OCI-LY1 (cell line): ENCODE measurements at regions not wholly inside any gene's neighbourhood (a gene's known extent, or its start where the extent isn't known, plus 50 kb on each side); places are given as distances from the start of the nearest gene placed in this dataset.

Experiments
- H2AFZ ChIP-seq: fragments of 200-600 bp; sonication (generic), shearing (Covaris generic); 2 replicates; pipeline ENCODE4 v1.6.0; 2014; ENCODE audit warnings: antibody characterized with exemption, mild to moderate bottlenecking, low read length
- H3F3A ChIP-seq: fragments of 200-600 bp; sonication (generic), shearing (Covaris generic); 2 replicates; pipeline ENCODE4 v1.6.0; 2014; ENCODE audit warnings: mild to moderate bottlenecking, antibody characterized with exemption, low read length, moderate library complexity; ENCODE audit not compliant: insufficient read depth
- H3K27ac ChIP-seq: fragments of 200-600 bp; sonication (generic); 2 replicates; pipeline ENCODE4 v1.5.1; 2014; ENCODE audit warnings: low read length, mixed run types, mild to moderate bottlenecking, low read depth; ENCODE audit not compliant: poor library complexity, severe bottlenecking
- H3K27me3 ChIP-seq: fragments of 200-600 bp; sonication (generic); 2 replicates; pipeline ENCODE4 v1.6.0; 2014; ENCODE audit warnings: antibody characterized with exemption, mild to moderate bottlenecking, low read length, moderate library complexity; ENCODE audit not compliant: insufficient read depth
- H3K36me3 ChIP-seq: fragments of 200-600 bp; sonication (generic); 2 replicates; pipeline ENCODE4 v1.6.1; 2014; ENCODE audit warnings: mild to moderate bottlenecking, antibody characterized with exemption, low read length, moderate library complexity, mixed read lengths; ENCODE audit not compliant: insufficient read depth
- H3K4me1 ChIP-seq: fragments of 200-600 bp; sonication (generic); 2 replicates; pipeline ENCODE4 v1.5.1; 2014; ENCODE audit warnings: mild to moderate bottlenecking, low read length, moderate library complexity; ENCODE audit not compliant: insufficient read depth, severe bottlenecking
- H3K4me2 ChIP-seq: fragments of 200-600 bp; sonication (generic), shearing (Covaris generic); 2 replicates; pipeline ENCODE4 v1.6.1; 2014; ENCODE audit warnings: low read length
- H3K4me3 ChIP-seq: fragments of 200-600 bp; sonication (generic); 2 replicates; pipeline ENCODE4 v1.5.1; 2014; ENCODE audit warnings: low read length, low read depth, mild to moderate bottlenecking, mixed read lengths; ENCODE audit not compliant: poor library complexity, severe bottlenecking
- H3K79me2 ChIP-seq: fragments of 200-600 bp; shearing (Covaris generic); 2 replicates; pipeline ENCODE4 v1.6.1; 2016; ENCODE audit warnings: mixed run types, low read length, mixed read lengths; ENCODE audit not compliant: insufficient read depth
- H3K9ac ChIP-seq: fragments of 200-600 bp; sonication (generic), shearing (Covaris generic); 2 replicates; pipeline ENCODE4 v1.6.1; 2014; ENCODE audit warnings: mild to moderate bottlenecking, low read length, mixed read lengths
- H3K9me2 ChIP-seq: fragments of 200-600 bp; sonication (generic), shearing (Covaris generic); 2 replicates; pipeline ENCODE4 v1.6.1; 2014; ENCODE audit warnings: low read depth, mild to moderate bottlenecking, low read length, mixed read lengths
- H3K9me3 ChIP-seq: fragments of 200-600 bp; shearing (Covaris generic); 2 replicates; pipeline ENCODE4 v1.6.1; 2014; ENCODE audit warnings: low read length, mixed read lengths
- H4K20me1 ChIP-seq: fragments of 200-600 bp; sonication (generic), shearing (Covaris generic); 2 replicates; pipeline ENCODE4 v1.6.0; 2016; ENCODE audit warnings: mild to moderate bottlenecking, low read length; ENCODE audit not compliant: insufficient read depth
- EZH2 ChIP-seq: fragments of 200-600 bp; sonication (generic), shearing (Covaris generic); IDR thresholded peaks from 2 replicates; pipeline ENCODE4 v1.8.0; 2017; ENCODE audit warnings: borderline replicate concordance, mixed run types, mild to moderate bottlenecking, antibody characterized with exemption, low read length, moderate library complexity, mixed read lengths
- TF ChIP-seq, protein P1 (sequence below): fragments of 200-600 bp; sonication (generic), shearing (Covaris generic); IDR thresholded peaks from 2 replicates; pipeline ENCODE4 v1.5.1; 2017; ENCODE audit warnings: mild to moderate bottlenecking, antibody characterized with exemption, low read length, moderate library complexity, mixed read lengths

DNA sequence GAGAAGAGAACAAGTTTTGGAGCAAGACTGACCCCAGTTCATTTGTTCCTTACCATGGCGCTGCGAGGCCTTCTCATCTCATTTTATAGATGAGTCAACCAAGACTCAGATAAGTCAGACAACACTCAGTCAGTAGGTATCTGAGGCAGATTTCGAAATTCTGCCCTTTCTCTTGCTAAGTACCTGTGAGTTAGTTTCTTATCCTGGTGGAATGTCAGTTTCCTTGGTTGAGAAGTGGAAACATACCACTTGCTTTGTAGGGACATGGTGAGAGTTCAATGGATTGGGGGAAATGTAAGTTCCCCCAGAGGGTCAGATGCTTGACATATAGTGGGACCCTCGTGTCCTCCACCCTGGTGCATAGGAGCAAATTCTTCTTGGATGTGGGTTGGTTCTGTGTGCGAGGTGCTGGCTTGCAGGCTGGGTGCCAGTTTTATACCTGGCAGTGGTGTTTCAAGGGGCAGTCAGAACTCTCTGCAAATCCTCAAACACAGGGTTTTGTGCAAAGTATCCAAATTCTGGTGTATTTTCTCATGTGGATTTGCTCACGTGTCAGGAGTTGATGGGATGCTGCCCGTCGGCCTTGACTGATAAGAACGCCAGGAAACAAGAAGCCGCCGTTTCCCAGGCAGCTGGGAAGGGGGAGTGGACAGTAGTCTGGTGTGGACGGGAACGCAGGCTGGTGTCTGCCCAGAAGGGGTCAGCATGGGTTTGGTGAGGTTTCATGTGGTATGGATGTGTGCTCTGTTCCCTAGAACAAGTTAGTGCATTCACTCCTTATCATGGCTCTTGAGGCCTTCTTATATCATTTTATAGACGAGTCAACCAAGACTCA is 61.1 kb upstream of the CIBAR2 start:
- no peak for TF ChIP-seq EZH2
- TF ChIP-seq, protein P1, sequence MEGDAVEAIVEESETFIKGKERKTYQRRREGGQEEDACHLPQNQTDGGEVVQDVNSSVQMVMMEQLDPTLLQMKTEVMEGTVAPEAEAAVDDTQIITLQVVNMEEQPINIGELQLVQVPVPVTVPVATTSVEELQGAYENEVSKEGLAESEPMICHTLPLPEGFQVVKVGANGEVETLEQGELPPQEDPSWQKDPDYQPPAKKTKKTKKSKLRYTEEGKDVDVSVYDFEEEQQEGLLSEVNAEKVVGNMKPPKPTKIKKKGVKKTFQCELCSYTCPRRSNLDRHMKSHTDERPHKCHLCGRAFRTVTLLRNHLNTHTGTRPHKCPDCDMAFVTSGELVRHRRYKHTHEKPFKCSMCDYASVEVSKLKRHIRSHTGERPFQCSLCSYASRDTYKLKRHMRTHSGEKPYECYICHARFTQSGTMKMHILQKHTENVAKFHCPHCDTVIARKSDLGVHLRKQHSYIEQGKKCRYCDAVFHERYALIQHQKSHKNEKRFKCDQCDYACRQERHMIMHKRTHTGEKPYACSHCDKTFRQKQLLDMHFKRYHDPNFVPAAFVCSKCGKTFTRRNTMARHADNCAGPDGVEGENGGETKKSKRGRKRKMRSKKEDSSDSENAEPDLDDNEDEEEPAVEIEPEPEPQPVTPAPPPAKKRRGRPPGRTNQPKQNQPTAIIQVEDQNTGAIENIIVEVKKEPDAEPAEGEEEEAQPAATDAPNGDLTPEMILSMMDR, result no peak
- H3K79me2 ChIP-seq, result no peaks in the 10 kb centered on the region
- 0 out of 2 replicates have a peak, but pooled peaks cover 3% of the 10 kb centered on the region for H3K27me3 ChIP-seq
- no peaks in the 10 kb centered on the region for H3F3A ChIP-seq
- no peaks in the 10 kb centered on the region for H3K36me3 ChIP-seq
- H2AFZ ChIP-seq, result no peak overlapping the region
- H3K9me3 ChIP-seq, result no peaks in the 10 kb centered on the region
- H3K4me1 ChIP-seq, result no peaks in the 10 kb centered on the region
- H3K4me2 ChIP-seq, result no peak overlapping the region
- H4K20me1 ChIP-seq, result no peaks in the 10 kb centered on the region
- no peak overlapping the region for H3K9ac ChIP-seq
- no peaks in the 10 kb centered on the region for H3K9me2 ChIP-seq
- no peak overlapping the region for H3K27ac ChIP-seq
- no peak overlapping the region for H3K4me3 ChIP-seq

DNA sequence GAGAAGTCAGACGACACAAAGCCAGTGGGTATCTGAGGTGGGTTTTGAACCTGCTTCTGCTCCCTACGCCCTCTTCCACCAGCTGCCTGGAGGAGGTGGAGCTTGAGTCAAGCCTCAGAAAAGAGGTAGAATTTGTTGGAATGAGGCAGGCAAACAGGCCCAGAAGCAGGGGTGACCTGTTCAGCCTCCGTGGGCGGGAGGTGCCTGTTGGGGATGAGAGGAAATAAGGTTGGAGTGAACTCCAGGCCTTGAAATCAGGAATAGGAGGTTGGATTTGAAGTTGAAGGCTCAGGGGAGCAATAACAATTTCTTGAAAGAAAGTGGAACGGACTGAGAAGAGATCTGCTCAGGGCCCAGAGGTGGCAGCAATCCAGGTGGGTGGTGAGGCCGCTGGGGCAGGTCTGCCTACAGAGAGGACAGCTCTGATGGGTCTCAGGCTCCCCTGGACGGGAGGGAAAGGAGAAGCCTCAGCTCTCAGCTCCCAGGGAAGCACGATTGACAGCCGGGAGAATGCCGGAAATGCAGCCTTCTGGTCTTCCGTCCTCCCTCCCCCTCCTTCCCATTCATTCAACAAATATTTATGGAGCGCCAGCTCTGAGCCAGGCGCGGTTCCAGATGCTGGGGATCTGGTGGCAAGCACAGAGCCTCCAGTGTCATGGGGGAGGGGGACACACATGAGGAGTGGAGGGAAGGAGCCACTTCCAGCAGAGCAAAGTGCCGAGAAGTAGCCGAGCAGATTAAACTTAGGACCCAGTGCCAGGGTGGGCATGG is 61.9 kb upstream of the CIBAR2 start:
- H3K27ac ChIP-seq, result no peak overlapping the region
- no peaks in the 10 kb centered on the region for H3K9me3 ChIP-seq
- no peaks in the 10 kb centered on the region for H4K20me1 ChIP-seq
- no peaks in the 10 kb centered on the region for H3F3A ChIP-seq
- H3K36me3 ChIP-seq, result no peaks in the 10 kb centered on the region
- no peaks in the 10 kb centered on the region for H3K9me2 ChIP-seq
- no peaks in the 10 kb centered on the region for H3K79me2 ChIP-seq
- H3K4me2 ChIP-seq, result no peak overlapping the region
- H2AFZ ChIP-seq, result no peak overlapping the region
- H3K4me1 ChIP-seq, result no peaks in the 10 kb centered on the region
- H3K4me3 ChIP-seq, result no peak overlapping the region
- TF ChIP-seq, protein P1, result no peak
- TF ChIP-seq EZH2, result no peak
- 0 out of 2 replicates have a peak, but pooled peaks cover 3% of the 10 kb centered on the region for H3K27me3 ChIP-seq
- H3K9ac ChIP-seq, result no peak overlapping the region

DNA sequence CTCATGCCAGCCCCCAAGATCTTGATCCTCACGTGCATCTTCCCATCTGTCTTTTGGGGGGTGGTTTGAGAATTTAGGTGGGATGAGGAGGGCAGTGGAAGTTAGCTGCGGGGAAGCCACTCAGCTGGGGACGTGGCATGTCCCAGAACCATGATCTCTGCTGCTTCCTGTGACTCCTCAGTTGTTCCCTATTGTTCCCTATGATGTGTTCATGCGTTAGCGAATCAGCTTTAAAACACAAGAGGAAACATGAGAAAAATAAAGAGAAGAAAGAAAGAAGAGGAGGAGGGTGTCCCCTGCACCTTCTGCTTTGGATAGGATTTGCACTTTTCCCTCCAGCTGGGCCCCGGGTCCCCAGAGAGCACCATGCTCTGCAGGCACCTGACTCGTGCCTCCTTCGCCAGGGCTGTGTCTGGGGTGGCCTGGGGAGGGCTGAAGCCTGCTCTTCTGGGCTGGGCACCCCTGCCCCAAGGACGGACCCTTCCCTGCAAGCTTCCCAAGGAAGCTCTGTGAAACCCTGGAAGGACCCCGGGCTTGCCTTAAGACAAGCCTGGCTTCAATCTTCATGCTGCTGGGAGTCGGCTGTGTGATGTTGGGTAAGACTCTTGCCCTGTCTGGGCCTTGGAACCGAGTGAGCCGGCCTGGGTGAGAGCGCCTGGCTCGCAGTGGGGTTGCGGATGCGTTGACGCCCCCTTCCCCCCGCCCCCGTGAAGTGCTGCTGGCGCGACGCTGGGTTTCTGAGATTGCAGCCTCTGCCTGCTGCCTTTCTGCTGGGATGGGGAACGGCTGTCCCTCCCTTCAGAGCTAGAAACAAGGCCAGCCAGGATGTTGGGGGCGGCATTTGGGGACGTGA is 62.8 kb upstream of the CIBAR2 start:
- Histone ChIP-seq H3K4me2 (no peak overlapping the region), H3K27ac (no peak overlapping the region)

More for the DNA sequence above, 62.8 kb upstream of the CIBAR2 start:
- Histone ChIP-seq H3K9ac (no peak overlapping the region), H3K27me3 (0 out of 2 replicates have a peak, but pooled peaks cover 3% of the 10 kb centered on the region), H3K4me1 (no peaks in the 10 kb centered on the region), H4K20me1 (no peaks in the 10 kb centered on the region), H3K9me2 (no peaks in the 10 kb centered on the region), H3K9me3 (no peaks in the 10 kb centered on the region), H3F3A (no peaks in the 10 kb centered on the region), H3K36me3 (no peaks in the 10 kb centered on the region), H2AFZ (no peak overlapping the region), H3K4me3 (no peak overlapping the region), H3K79me2 (no peaks in the 10 kb centered on the region)
- TF ChIP-seq, protein P1, result no peak
- no peak for TF ChIP-seq EZH2
